HG02981 (cell line): ENCODE measurements at regions not wholly inside any gene's neighbourhood (a gene's known extent, or its start where the extent isn't known, plus 50 kb on each side); places are given as distances from the start of the nearest gene placed in this dataset.

Experiments
- ATAC-seq: cut with Tn5 transposase; IDR thresholded peaks from one replicate; pipeline ENCODE4 v1.9.1; 2021; ENCODE audit warnings: mild to moderate bottlenecking, moderate library complexity; ENCODE audit not compliant: unreplicated experiment

GRCh38 chr10:78357141-78358063, 323.7 kb downstream of the RPS24 start:
- no peak for ATAC-seq

- no peak for ATAC-seq
These were observed 324.7 kb downstream of the RPS24 start for GRCh38 chr10:78358351-78358750.

GRCh38 chr10:78358982-78359381, 325.3 kb downstream of the RPS24 start:
- ATAC-seq: no peak

GRCh38 chr10:78359640-78360091, 326.0 kb downstream of the RPS24 start:
- no peak for ATAC-seq

- no peak for ATAC-seq
These were observed 326.6 kb downstream of the RPS24 start for GRCh38 chr10:78360284-78360683.

- ATAC-seq: no peak
These were observed 327.4 kb downstream of the RPS24 start for GRCh38 chr10:78361031-78361430.

- ATAC-seq: no peak
These were observed 328.9 kb downstream of the RPS24 start for GRCh38 chr10:78362406-78363022.

GRCh38 chr10:78363190-78363589, 329.5 kb downstream of the RPS24 start:
- no peak for ATAC-seq

- ATAC-seq: no peak
These were observed 332.0 kb downstream of the RPS24 start for GRCh38 chr10:78365694-78366093.

GRCh38 chr10:78366663-78367411, 333.2 kb downstream of the RPS24 start:
- no peak for ATAC-seq

GRCh38 chr10:78367751-78368150, 334.1 kb downstream of the RPS24 start:
- no peak for ATAC-seq

- ATAC-seq: no peak
These were observed 337.5 kb downstream of the RPS24 start for GRCh38 chr10:78371136-78371535.

- ATAC-seq: no peak
These were observed 339.1 kb downstream of the RPS24 start for GRCh38 chr10:78372806-78373205.

- no peak for ATAC-seq
These were observed 340.8 kb downstream of the RPS24 start for GRCh38 chr10:78374331-78375028.

GRCh38 chr10:78375854-78376785, 342.5 kb downstream of the RPS24 start:
- ATAC-seq: no peak

GRCh38 chr10:78377356-78377755, 343.7 kb downstream of the RPS24 start:
- no peak for ATAC-seq

GRCh38 chr10:78378192-78378591, 344.5 kb downstream of the RPS24 start:
- no peak for ATAC-seq

- no peak for ATAC-seq
These were observed 347.4 kb downstream of the RPS24 start for GRCh38 chr10:78381107-78381506.

- ATAC-seq: no peak
These were observed 348.4 kb downstream of the RPS24 start for GRCh38 chr10:78382047-78382446.

GRCh38 chr10:78382772-78383171, 349.1 kb downstream of the RPS24 start:
- ATAC-seq: no peak
